ENCODE measurements at regions not wholly inside any gene's neighbourhood (a gene's known extent, or its start where the extent isn't known, plus 50 kb on each side); places are given as distances from the start of the nearest gene placed in this dataset.

DNA sequence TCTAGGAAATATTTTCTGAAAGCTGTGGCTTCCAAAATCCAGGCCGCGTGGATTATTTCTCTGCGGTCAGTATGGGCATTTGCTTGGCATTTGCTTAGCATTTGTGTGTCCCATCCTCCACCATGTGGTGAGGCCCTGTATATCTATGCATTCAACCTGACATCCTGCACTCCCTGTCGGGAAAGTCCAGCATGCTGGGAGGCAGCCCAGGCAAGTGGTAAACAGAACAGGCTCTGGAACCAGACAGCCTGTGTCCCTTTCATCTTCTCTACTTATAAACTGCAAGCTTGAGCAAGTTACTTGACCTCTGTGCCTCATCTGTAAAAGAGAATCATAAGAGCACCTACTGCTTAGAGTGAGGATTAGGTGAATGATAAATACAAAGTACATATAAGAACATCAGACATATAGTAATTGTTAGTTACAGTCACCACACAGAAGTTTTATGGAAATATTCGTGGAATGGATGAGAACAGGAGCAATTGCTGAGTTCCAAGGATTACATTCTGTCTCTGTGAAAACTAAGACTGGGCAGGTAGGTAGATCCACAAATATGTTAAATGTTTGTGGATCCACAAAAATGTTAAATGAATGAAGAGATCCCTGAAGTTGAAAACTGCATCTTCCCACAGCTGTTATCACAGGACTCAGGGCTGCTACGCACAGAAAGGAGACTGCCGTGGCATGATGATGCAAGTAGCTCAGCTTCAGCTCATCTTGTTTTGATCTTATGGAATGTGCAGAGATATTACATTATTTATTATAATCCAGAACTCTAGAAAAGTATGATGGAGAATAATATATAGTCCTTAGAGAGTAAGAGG lies 317.0 kb upstream of the MMADHC start:
- H3K4me3 Mint-ChIP-seq: no peak overlapping the region
- no peaks in the 10 kb centered on the region for H3K27me3 Mint-ChIP-seq (ENCODE audit: insufficient read depth)
- no peaks in the 10 kb centered on the region for H3K4me1 Mint-ChIP-seq (ENCODE audit: low read depth)
- no peak for DNase-seq (ENCODE audit: low spot score)
- intact Hi-C loops (cut with micrococcal nuclease): no loop called here
- H3K27ac Mint-ChIP-seq: no peak overlapping the region
- H3K36me3 Mint-ChIP-seq (ENCODE audit: low read depth): no peaks in the 10 kb centered on the region
- no peaks in the 10 kb centered on the region for H3K9me3 Mint-ChIP-seq

- intact Hi-C loops (cut with micrococcal nuclease): no loop called here
- H3K27ac Mint-ChIP-seq: no peak overlapping the region
- H3K36me3 Mint-ChIP-seq (ENCODE audit: low read depth): no peaks in the 10 kb centered on the region
- H3K27me3 Mint-ChIP-seq (ENCODE audit: insufficient read depth): no peaks in the 10 kb centered on the region
- H3K4me1 Mint-ChIP-seq (ENCODE audit: low read depth): no peaks in the 10 kb centered on the region
- no peaks in the 10 kb centered on the region for H3K9me3 Mint-ChIP-seq
- no peak overlapping the region for H3K4me3 Mint-ChIP-seq
- DNase-seq (ENCODE audit: low spot score): no peak
Measured at GRCh38 chr2:149903626-149904025, 316.1 kb upstream of the MMADHC start.

DNA sequence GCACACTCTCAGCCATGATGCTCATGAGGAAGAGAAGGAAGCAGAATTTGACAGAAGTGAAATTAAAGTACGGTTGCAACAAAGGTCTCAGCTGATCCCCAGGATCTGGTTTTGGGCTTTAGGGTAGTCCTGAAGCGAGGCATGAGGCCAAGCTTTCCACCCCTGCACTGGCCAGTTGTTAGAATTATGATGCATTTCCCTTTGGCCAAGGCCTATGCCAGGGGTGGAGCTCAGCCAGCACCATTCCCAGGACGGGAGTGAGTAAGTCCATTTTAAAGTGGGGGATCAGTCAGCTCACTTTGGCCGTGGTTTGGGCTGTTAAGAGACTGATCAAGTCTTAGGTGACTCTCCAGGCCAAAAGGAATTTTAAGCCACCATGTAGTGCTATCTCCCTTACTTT lies 314.5 kb upstream of the MMADHC start:
- DNase-seq (ENCODE audit: low spot score): no peak
- Mint-ChIP-seq H3K4me1 (ENCODE audit: low read depth) (no peaks in the 10 kb centered on the region), H3K27ac (no peak overlapping the region), H3K4me3 (no peak overlapping the region), H3K36me3 (ENCODE audit: low read depth) (no peaks in the 10 kb centered on the region), H3K27me3 (ENCODE audit: insufficient read depth) (no peaks in the 10 kb centered on the region), H3K9me3 (no peaks in the 10 kb centered on the region)
- intact Hi-C loops (cut with micrococcal nuclease): no loop called here

- H3K9me3 Mint-ChIP-seq: no peaks in the 10 kb centered on the region
- no peaks in the 10 kb centered on the region for H3K27me3 Mint-ChIP-seq (ENCODE audit: insufficient read depth)
- H3K27ac Mint-ChIP-seq: no peak overlapping the region
- no peak overlapping the region for H3K4me3 Mint-ChIP-seq
- H3K4me1 Mint-ChIP-seq (ENCODE audit: low read depth): no peaks in the 10 kb centered on the region
- no peaks in the 10 kb centered on the region for H3K36me3 Mint-ChIP-seq (ENCODE audit: low read depth)
- no peak for DNase-seq (ENCODE audit: low spot score)
- intact Hi-C loops (cut with micrococcal nuclease): no loop called here
Measured at GRCh38 chr2:149901231-149901859, 313.8 kb upstream of the MMADHC start.

DNA sequence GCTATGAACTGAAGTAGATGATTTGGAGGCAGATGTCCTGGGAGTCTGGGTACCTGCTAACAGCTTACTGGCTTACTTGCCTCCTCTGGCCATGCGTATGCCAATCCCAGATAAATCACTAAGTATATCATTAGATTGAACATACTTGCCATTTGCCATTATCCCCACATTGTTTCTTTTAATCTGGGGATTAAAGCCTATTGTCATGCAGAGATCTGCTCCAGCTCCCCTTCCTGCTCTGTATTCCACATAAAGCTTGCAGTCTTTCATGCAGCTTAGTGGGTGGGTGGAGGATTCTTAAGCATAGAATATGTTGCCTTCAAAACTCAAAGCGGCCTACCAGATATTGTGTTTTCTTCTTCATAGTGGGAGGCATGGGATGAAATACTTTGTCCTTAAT lies 311.8 kb upstream of the MMADHC start:
- Mint-ChIP-seq H3K9me3 (no peaks in the 10 kb centered on the region), H3K36me3 (ENCODE audit: low read depth) (no peaks in the 10 kb centered on the region), H3K27ac (no peak overlapping the region), H3K4me3 (no peak overlapping the region), H3K27me3 (ENCODE audit: insufficient read depth) (no peaks in the 10 kb centered on the region), H3K4me1 (ENCODE audit: low read depth) (no peaks in the 10 kb centered on the region)
- intact Hi-C loops (cut with micrococcal nuclease): no loop called here
- no peak for DNase-seq (ENCODE audit: low spot score)

- no peak overlapping the region for H3K27ac Mint-ChIP-seq
- H3K36me3 Mint-ChIP-seq (ENCODE audit: low read depth): no peaks in the 10 kb centered on the region
- intact Hi-C loops (cut with micrococcal nuclease): no loop called here
- DNase-seq (ENCODE audit: low spot score): no peak
- H3K9me3 Mint-ChIP-seq: no peaks in the 10 kb centered on the region
- no peaks in the 10 kb centered on the region for H3K4me1 Mint-ChIP-seq (ENCODE audit: low read depth)
- H3K27me3 Mint-ChIP-seq (ENCODE audit: insufficient read depth): no peaks in the 10 kb centered on the region
- H3K4me3 Mint-ChIP-seq: no peak overlapping the region
Measured at GRCh38 chr2:149894760-149895159, 307.2 kb upstream of the MMADHC start.

- Mint-ChIP-seq H3K27me3 (ENCODE audit: insufficient read depth) (no peaks in the 10 kb centered on the region), H3K4me1 (ENCODE audit: low read depth) (no peaks in the 10 kb centered on the region), H3K27ac (no peak overlapping the region), H3K9me3 (no peaks in the 10 kb centered on the region), H3K36me3 (ENCODE audit: low read depth) (no peaks in the 10 kb centered on the region), H3K4me3 (no peak overlapping the region)
- intact Hi-C loops (cut with micrococcal nuclease): no loop called here
- no peak for DNase-seq (ENCODE audit: low spot score)
Measured at GRCh38 chr2:149894226-149894625, 306.7 kb upstream of the MMADHC start.

GRCh38 chr2:149892563-149892962 lies 305.0 kb upstream of the MMADHC start:
- Mint-ChIP-seq H3K27ac (no peak overlapping the region), H3K36me3 (ENCODE audit: low read depth) (no peaks in the 10 kb centered on the region), H3K4me1 (ENCODE audit: low read depth) (no peaks in the 10 kb centered on the region), H3K4me3 (no peak overlapping the region), H3K27me3 (ENCODE audit: insufficient read depth) (no peaks in the 10 kb centered on the region), H3K9me3 (no peaks in the 10 kb centered on the region)
- intact Hi-C loops (cut with micrococcal nuclease): no loop called here
- no peak for DNase-seq (ENCODE audit: low spot score)

GRCh38 chr2:149885946-149886345 lies 298.4 kb upstream of the MMADHC start:
- H3K4me1 Mint-ChIP-seq (ENCODE audit: low read depth): no peaks in the 10 kb centered on the region
- H3K27me3 Mint-ChIP-seq (ENCODE audit: insufficient read depth): no peaks in the 10 kb centered on the region
- intact Hi-C loops (cut with micrococcal nuclease): no loop called here
- no peaks in the 10 kb centered on the region for H3K9me3 Mint-ChIP-seq
- no peak for DNase-seq (ENCODE audit: low spot score)
- H3K27ac Mint-ChIP-seq: no peak overlapping the region
- H3K36me3 Mint-ChIP-seq (ENCODE audit: low read depth): no peaks in the 10 kb centered on the region
- H3K4me3 Mint-ChIP-seq: no peak overlapping the region

DNA sequence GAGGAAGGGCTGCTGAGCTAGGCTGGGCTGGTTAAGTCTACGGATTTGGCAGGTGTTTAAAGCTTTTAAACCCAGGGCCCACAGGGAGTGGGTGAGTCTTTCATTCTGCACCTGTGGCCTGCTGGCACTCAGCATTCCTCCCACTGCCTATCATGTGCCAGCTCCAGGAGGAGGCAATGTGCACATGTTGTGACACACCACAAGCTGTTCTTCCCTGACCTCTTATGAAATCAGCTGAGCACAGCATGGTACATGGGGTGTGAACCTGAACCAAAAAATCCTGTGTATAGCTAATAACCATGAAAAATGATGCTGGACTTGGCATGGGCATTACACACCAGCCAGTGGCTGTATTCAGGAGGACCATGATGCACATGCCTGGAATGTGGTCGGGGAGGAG lies 297.9 kb upstream of the MMADHC start:
- no peaks in the 10 kb centered on the region for H3K27me3 Mint-ChIP-seq (ENCODE audit: insufficient read depth)
- no peak overlapping the region for H3K4me3 Mint-ChIP-seq
- intact Hi-C loops (cut with micrococcal nuclease): no loop called here
- DNase-seq (ENCODE audit: low spot score): no peak
- no peaks in the 10 kb centered on the region for H3K9me3 Mint-ChIP-seq
- H3K36me3 Mint-ChIP-seq (ENCODE audit: low read depth): no peaks in the 10 kb centered on the region
- H3K27ac Mint-ChIP-seq: no peak overlapping the region
- H3K4me1 Mint-ChIP-seq (ENCODE audit: low read depth): no peaks in the 10 kb centered on the region

- Mint-ChIP-seq H3K9me3 (no peaks in the 10 kb centered on the region), H3K36me3 (ENCODE audit: low read depth) (no peaks in the 10 kb centered on the region), H3K27ac (no peak overlapping the region), H3K4me1 (ENCODE audit: low read depth) (no peaks in the 10 kb centered on the region), H3K27me3 (ENCODE audit: insufficient read depth) (no peaks in the 10 kb centered on the region), H3K4me3 (no peak overlapping the region)
- no peak for DNase-seq (ENCODE audit: low spot score)
- intact Hi-C loops (cut with micrococcal nuclease): no loop called here
Measured at GRCh38 chr2:149884871-149885270, 297.3 kb upstream of the MMADHC start.

DNA sequence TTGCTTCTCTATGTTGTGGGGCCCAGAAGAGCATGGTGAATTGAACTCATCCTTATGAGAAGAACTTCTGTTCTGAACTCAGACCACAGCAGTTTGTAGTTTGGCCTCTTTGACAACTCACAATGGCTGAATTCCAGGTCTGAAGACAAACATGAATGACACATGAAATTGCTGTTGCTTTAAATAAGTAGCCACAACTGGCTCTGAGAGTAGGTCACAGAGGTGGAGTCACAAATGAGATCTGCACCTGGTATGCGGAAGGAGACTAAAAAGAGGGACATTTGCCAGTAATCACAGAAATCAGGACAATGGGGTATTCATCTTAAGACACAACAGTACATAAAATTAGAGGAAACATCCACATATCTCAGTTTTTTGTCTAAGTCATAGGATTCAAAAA lies 290.3 kb upstream of the MMADHC start:
- intact Hi-C loops (cut with micrococcal nuclease): no loop called here
- Mint-ChIP-seq H3K36me3 (ENCODE audit: low read depth) (no peaks in the 10 kb centered on the region), H3K27ac (no peak overlapping the region), H3K4me1 (ENCODE audit: low read depth) (no peaks in the 10 kb centered on the region), H3K27me3 (ENCODE audit: insufficient read depth) (no peaks in the 10 kb centered on the region), H3K9me3 (peaks cover 3% of the 10 kb centered on the region), H3K4me3 (no peak overlapping the region)
- no peak for DNase-seq (ENCODE audit: low spot score)

- Mint-ChIP-seq H3K9me3 (peaks cover 3% of the 10 kb centered on the region), H3K4me3 (no peak overlapping the region), H3K4me1 (ENCODE audit: low read depth) (no peaks in the 10 kb centered on the region), H3K27me3 (ENCODE audit: insufficient read depth) (no peaks in the 10 kb centered on the region), H3K27ac (no peak overlapping the region), H3K36me3 (ENCODE audit: low read depth) (no peaks in the 10 kb centered on the region)
- no peak for DNase-seq (ENCODE audit: low spot score)
- intact Hi-C loops (cut with micrococcal nuclease): no loop called here
Measured at GRCh38 chr2:149877074-149877473, 289.5 kb upstream of the MMADHC start.

All from activated T-helper 1 cell treated with anti-CD3 and anti-CD28 coated beads, Interleukin-12 subunit alpha, Interleukin-12 subunit beta, Interleukin-2, Interleukin-4 antibody, amounts not matched to agents 30 ng/mL and 10 ng/mL and 1 ng/mL, durations not matched to agents 14 hours and 24 hours and 36 hours (primary cell).